Endothelial cell of umbilical vein (primary cell): ENCODE measurements at regions not wholly inside any gene's neighbourhood (a gene's known extent, or its start where the extent isn't known, plus 50 kb on each side); places are given as distances from the start of the nearest gene placed in this dataset.
A peak's percentile ranks its signal among the peaks of the same experiment; 100 is the strongest.

Experiments
- BruUV-seq: library from RNA; stranded (reverse); fragments of 400-500 nt; replicated peaks from 2 replicates; lab custom pipeline; 2021; lab: Mats Ljungman, UMichigan
- CTCF ChIA-PET: fragments of 300-600, 350-600 bp; sonication (Branson Sonifier 250); formaldehyde crosslinking; loops from one replicate; lab custom pipeline; 2021; ENCODE audit warnings: antibody characterized with exemption, inconsistent platforms; lab: Charles Lee
- POLR2A ChIA-PET: fragments of 300-600, 350-600 bp; sonication (Branson Sonifier 250); formaldehyde crosslinking; loops from one replicate; lab custom pipeline; 2021; ENCODE audit warnings: antibody characterized with exemption, inconsistent platforms; lab: Charles Lee
- DNase-seq: peaks from one replicate; pipeline ENCODE4 v3.0.0-alpha.2; 2011; ENCODE audit warnings: low read depth, low spot score
- FAIRE-seq: peaks from 2 replicates; lab custom pipeline; 2011; peaks lifted over from hg19 to GRCh38; lab: Jason Lieb, UNC
- H2AFZ ChIP-seq: 2 replicates; pipeline ENCODE4 v1.6.0; 2012; ENCODE audit warnings: low read depth, low read length, control low read depth, inconsistent platforms
- H3K27ac ChIP-seq: 2 replicates; pipeline ENCODE4 v1.5.1; 2011; ENCODE audit warnings: low read depth, mild to moderate bottlenecking, control low read depth, low read length, moderate library complexity; ENCODE audit not compliant: insufficient read depth
- H3K27me3 ChIP-seq, 2 experiments: 2 replicates each; pipeline versions ENCODE4 v1.6.0 to v1.6.1; 2011; ENCODE audit warnings: low read length in 2 of 2, mixed read lengths in 1 of 2; ENCODE audit not compliant: control insufficient read depth in 2 of 2, insufficient read depth in 2 of 2
- H3K36me3 ChIP-seq, 2 experiments: 2 replicates in 1 of 2; 3 replicates in 1 of 2; pipeline ENCODE4 v1.5.1; 2011; ENCODE audit warnings: low read length in 2 of 2, mild to moderate bottlenecking in 1 of 2, moderate library complexity in 1 of 2; ENCODE audit not compliant: control insufficient read depth in 2 of 2, insufficient read depth in 2 of 2; ENCODE audit errors: extremely low read depth in 1 of 2
- H3K4me1 ChIP-seq: 3 replicates; pipeline ENCODE4 v1.5.1; 2011; ENCODE audit warnings: mild to moderate bottlenecking, low read length; ENCODE audit not compliant: control insufficient read depth, insufficient read depth; ENCODE audit errors: extremely low read depth
- H3K4me2 ChIP-seq: 2 replicates; pipeline ENCODE4 v1.6.1; 2011; ENCODE audit warnings: low read length, control low read depth, mixed read lengths; ENCODE audit not compliant: insufficient read depth
- H3K4me3 ChIP-seq, 3 experiments: fragments of 200-600 bp in 1 of 3; sonication (generic), shearing (Covaris generic) in 1 of 3; replicated peaks in 1 of 3; 2 replicates each; pipeline ENCODE4 v1.5.1; 2011 to 2016; ENCODE audit warnings: control low read depth in 3 of 3, low read length in 3 of 3, mild to moderate bottlenecking in 2 of 3, inconsistent platforms in 1 of 3, low read depth in 1 of 3, moderate library complexity in 1 of 3; ENCODE audit not compliant: insufficient read depth in 1 of 3
- H3K79me2 ChIP-seq: 2 replicates; pipeline ENCODE4 v1.6.0; 2012; ENCODE audit warnings: low read length, inconsistent platforms; ENCODE audit not compliant: control insufficient read depth, insufficient read depth
- H3K9ac ChIP-seq: replicated peaks from 2 replicates; pipeline ENCODE3; 2011; ENCODE audit warnings: low read length, control low read depth; ENCODE audit not compliant: insufficient read depth; ENCODE audit errors: extremely low read depth
- H3K9me1 ChIP-seq: replicated peaks from 3 replicates; pipeline ENCODE4 v1.6.0; 2011; ENCODE audit warnings: mild to moderate bottlenecking, low read length; ENCODE audit not compliant: control insufficient read depth, insufficient read depth; ENCODE audit errors: extremely low read depth
- H3K9me3 ChIP-seq: replicated peaks from 2 replicates; pipeline ENCODE4 v1.5.1; 2012; ENCODE audit warnings: low read length, inconsistent platforms; ENCODE audit not compliant: control insufficient read depth, insufficient read depth
- H4K20me1 ChIP-seq: replicated peaks from 2 replicates; pipeline ENCODE3; 2011; ENCODE audit warnings: mild to moderate bottlenecking, low read length; ENCODE audit not compliant: control insufficient read depth, insufficient read depth; ENCODE audit errors: extremely low read depth
- EZH2 ChIP-seq: IDR thresholded peaks from 2 replicates; pipeline ENCODE4 v1.6.1; 2012; ENCODE audit warnings: borderline replicate concordance, low read depth, mild to moderate bottlenecking, moderate library complexity, low read length, inconsistent platforms; ENCODE audit not compliant: severe bottlenecking
- FOS ChIP-seq: IDR thresholded peaks from 2 replicates; pipeline ENCODE4 v1.6.1; 2011; ENCODE audit warnings: mild to moderate bottlenecking, low read length, moderate library complexity, borderline replicate concordance; ENCODE audit not compliant: insufficient read depth
- GATA2 ChIP-seq: IDR thresholded peaks from 2 replicates; pipeline ENCODE4 v1.7.0; 2011; ENCODE audit warnings: low read depth, mild to moderate bottlenecking, moderate library complexity, mixed read lengths, low read length; ENCODE audit not compliant: insufficient read length, insufficient read depth
- JUN ChIP-seq: IDR thresholded peaks from 2 replicates; pipeline ENCODE4 v1.6.1; 2011; ENCODE audit warnings: borderline replicate concordance, low read depth; ENCODE audit not compliant: insufficient read length, insufficient read depth
- MYC ChIP-seq: IDR thresholded peaks from one replicate; pipeline ENCODE4 v1.6.1; 2011; ENCODE audit warnings: mild to moderate bottlenecking, low read depth, low read length
- POLR2A ChIP-seq: IDR thresholded peaks from 2 replicates; pipeline ENCODE4 v1.6.1; 2012; ENCODE audit warnings: low read depth, mild to moderate bottlenecking, control low read depth, low read length
- POLR2AphosphoS5 ChIP-seq: IDR thresholded peaks from 2 replicates; pipeline ENCODE4 v1.6.1; 2012; ENCODE audit warnings: low read depth, mild to moderate bottlenecking, control low read depth, low read length, moderate library complexity; ENCODE audit not compliant: insufficient read depth
- dilution Hi-C: fragments of 300-500 bp; cut with MboI; formaldehyde crosslinking; loops from one replicate; pipeline ENCODE4 v1.15.0; 2019; ENCODE audit warnings: low sequenced_read_pairs; ENCODE audit not compliant: extremely low pct_ligation_motif_present
- intact Hi-C: fragments of 100-400 bp; cut with micrococcal nuclease; formaldehyde crosslinking; loops from one replicate; pipeline ENCODE4 v1.10.0; 2022
- TF ChIP-seq, protein P1 (sequence below): IDR thresholded peaks from 2 replicates; pipeline ENCODE4 v1.6.1; 2011; ENCODE audit not compliant: insufficient read depth, insufficient read length
- TF ChIP-seq, protein P2 (sequence below), 2 donors: IDR thresholded peaks; 1 replicate in 1 of 2; 2 replicates in 1 of 2; pipeline ENCODE4 v1.5.1; 2011; ENCODE audit warnings: low read length in 2 of 2, mild to moderate bottlenecking in 2 of 2, moderate library complexity in 2 of 2, control low read depth in 1 of 2, inconsistent platforms in 1 of 2, low read depth in 1 of 2; ENCODE audit not compliant: insufficient read depth in 1 of 2; ENCODE audit errors: extremely low read depth in 1 of 2

DNA sequence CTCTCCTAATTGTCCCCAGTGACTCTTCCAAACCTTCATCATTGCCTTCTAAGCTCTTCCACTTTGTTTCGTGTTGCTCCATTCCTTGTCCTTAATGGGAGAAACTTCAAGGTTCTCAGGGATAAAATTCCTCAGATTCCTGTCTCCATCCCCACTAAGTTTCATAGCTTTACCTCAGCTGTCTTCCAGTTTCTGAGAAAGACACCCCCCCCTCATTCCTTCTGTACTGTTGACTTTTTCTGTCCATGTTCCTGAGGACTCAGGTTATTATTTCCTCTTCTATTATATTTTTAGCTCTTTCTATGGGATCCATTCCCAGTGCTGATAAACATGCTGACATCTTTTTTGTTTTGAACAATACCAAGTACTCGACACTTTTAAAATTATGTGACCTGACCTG is 215.3 kb upstream of the PTGFR start:
- Histone ChIP-seq H3K9me1 (no peaks in the 10 kb centered on the region), H2AFZ (no peak overlapping the region), H3K4me1 (peaks cover 2% of the 10 kb centered on the region), H3K27ac (no peak overlapping the region), H3K4me3 (no peak overlapping the region), H3K9me3 (no peaks in the 10 kb centered on the region), H3K36me3 (no peaks in the 10 kb centered on the region), H3K27me3 (peaks cover 2 to 7% of the 10 kb centered on the region in 2 experiments), H3K9ac (no peak overlapping the region), H3K4me2 (peak overlapping the region; percentile 42), H3K79me2 (no peaks in the 10 kb centered on the region), H4K20me1 (no peaks in the 10 kb centered on the region)
- POLR2A ChIA-PET: no interaction called here
- FAIRE-seq (no peak), DNase-seq (peak; percentile 30)
- CTCF ChIA-PET: interaction anchor here (1.1 to 1.6 kb wide), 3 partner anchors 8 to 59 kb away, joined by 3 read pairs; no protein-coding TSS in a partner anchor
- intact Hi-C loops: no loop called here
- no TSS peak for BruUV-seq
- TF ChIP-seq, protein P1, sequence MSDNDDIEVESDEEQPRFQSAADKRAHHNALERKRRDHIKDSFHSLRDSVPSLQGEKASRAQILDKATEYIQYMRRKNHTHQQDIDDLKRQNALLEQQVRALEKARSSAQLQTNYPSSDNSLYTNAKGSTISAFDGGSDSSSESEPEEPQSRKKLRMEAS: no peak
- TF ChIP-seq, protein P2, sequence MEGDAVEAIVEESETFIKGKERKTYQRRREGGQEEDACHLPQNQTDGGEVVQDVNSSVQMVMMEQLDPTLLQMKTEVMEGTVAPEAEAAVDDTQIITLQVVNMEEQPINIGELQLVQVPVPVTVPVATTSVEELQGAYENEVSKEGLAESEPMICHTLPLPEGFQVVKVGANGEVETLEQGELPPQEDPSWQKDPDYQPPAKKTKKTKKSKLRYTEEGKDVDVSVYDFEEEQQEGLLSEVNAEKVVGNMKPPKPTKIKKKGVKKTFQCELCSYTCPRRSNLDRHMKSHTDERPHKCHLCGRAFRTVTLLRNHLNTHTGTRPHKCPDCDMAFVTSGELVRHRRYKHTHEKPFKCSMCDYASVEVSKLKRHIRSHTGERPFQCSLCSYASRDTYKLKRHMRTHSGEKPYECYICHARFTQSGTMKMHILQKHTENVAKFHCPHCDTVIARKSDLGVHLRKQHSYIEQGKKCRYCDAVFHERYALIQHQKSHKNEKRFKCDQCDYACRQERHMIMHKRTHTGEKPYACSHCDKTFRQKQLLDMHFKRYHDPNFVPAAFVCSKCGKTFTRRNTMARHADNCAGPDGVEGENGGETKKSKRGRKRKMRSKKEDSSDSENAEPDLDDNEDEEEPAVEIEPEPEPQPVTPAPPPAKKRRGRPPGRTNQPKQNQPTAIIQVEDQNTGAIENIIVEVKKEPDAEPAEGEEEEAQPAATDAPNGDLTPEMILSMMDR (IDR thresholded peaks at IDR 0.05; ENCODE audit: extremely low read depth in 1 of 2, insufficient read depth in 1 of 2, low read depth in 1 of 2, low read length in 2 of 2): no peak
- dilution Hi-C loops: no loop called here

DNA sequence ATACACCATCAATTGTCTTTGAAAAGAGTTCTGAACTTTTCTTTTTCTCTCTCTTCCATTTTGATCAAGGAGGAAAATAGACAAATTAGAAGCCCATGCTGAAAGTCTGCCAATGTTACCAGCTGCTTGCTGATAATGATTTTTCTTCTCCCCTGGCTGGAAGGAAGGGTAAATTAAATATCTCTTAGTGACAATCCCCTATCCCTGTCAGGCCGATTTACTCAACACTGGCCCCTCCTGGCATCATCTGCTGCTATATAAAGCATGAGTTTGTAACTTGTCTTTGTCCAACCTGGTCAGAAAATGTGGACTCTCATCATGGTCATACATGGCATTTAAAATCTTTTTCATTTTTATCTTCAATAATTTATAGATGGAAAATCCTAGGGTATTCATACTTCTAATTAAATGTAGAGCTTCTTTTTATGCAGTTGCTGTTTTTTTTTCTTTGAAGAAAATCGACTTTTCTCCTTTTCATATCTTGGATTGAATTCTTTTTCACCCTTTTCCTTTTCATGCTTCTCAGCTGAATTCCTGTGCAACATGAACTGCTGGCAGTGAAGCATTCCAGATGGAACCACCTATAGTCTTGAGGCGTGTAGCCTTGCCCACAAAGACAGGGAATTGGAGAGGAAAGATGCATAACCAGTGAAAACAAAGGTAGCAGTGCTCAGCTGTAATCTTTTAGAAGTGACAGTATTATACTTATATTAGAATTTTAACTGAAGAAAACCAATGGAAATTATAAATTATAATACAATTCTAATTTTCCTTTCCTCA is 214.7 kb upstream of the PTGFR start:
- Histone ChIP-seq H3K4me3 (no peak overlapping the region), H3K9me1 (no peaks in the 10 kb centered on the region), H3K27ac (no peak overlapping the region), H3K36me3 (no peaks in the 10 kb centered on the region), H3K4me2 (no peak overlapping the region), H3K27me3 (peaks cover 2 to 4% of the 10 kb centered on the region in 2 experiments), H3K9ac (no peak overlapping the region), H2AFZ (no peak overlapping the region), H4K20me1 (no peaks in the 10 kb centered on the region), H3K79me2 (no peaks in the 10 kb centered on the region), H3K9me3 (no peaks in the 10 kb centered on the region), H3K4me1 (peaks cover 2% of the 10 kb centered on the region)
- TF ChIP-seq POLR2A (no peak), POLR2AphosphoS5 (no peak), MYC (no peak), JUN (no peak), EZH2 (no peak), FOS (no peak), GATA2 (no peak)
- TF ChIP-seq, protein P2 (IDR thresholded peaks at IDR 0.05; ENCODE audit: extremely low read depth in 1 of 2, insufficient read depth in 1 of 2, low read depth in 1 of 2, low read length in 2 of 2): no peak
- TF ChIP-seq, protein P1: no peak
- FAIRE-seq: no peak
- dilution Hi-C loops: no loop called here
- no peak for DNase-seq
- intact Hi-C loops: no loop called here
- BruUV-seq: no TSS peak
- ChIA-PET CTCF (interaction anchor here (1.3 to 1.6 kb wide), 2 partner anchors 9 to 58 kb away, joined by 3 read pairs; no protein-coding TSS in a partner anchor), POLR2A (no interaction called here)
